ENCODE measurements at regions not wholly inside any gene's neighbourhood (a gene's known extent, or its start where the extent isn't known, plus 50 kb on each side); places are given as distances from the start of the nearest gene placed in this dataset.
"Not testable (repeated sequence)": the region's sequence is repeated elsewhere in the genome, so short reads cannot be mapped to it uniquely, and the experiment has no call there.

- not testable (repeated sequence) for TF ChIP-seq CTCF (IDR thresholded peaks at IDR 0.05; ENCODE audit: borderline replicate concordance, extremely low read depth, low read length, poor library complexity, severe bottlenecking); EZH2 (IDR thresholded peaks at IDR 0.05; ENCODE audit: borderline replicate concordance, low read depth, low read length, severe bottlenecking)
Measured at GRCh38 chr2:111275854-111276171, 155.1 kb downstream of the BCL2L11 start.
